DND-41 (cell line): ENCODE measurements at regions not wholly inside any gene's neighbourhood (a gene's known extent, or its start where the extent isn't known, plus 50 kb on each side); places are given as distances from the start of the nearest gene placed in this dataset.
"Not testable (repeated sequence)": the region's sequence is repeated elsewhere in the genome, so short reads cannot be mapped to it uniquely, and the experiment has no call there.

Source experiments
- CTCF ChIP-seq: IDR thresholded peaks from 2 replicates; pipeline ENCODE4 v1.5.1; 2012; ENCODE audit warnings: borderline replicate concordance, low read length, moderate library complexity, mild to moderate bottlenecking; ENCODE audit not compliant: poor library complexity, severe bottlenecking; ENCODE audit errors: extremely low read depth
- EZH2 ChIP-seq: IDR thresholded peaks from 3 replicates; pipeline ENCODE4 v1.6.1; 2012; ENCODE audit warnings: borderline replicate concordance, low read depth, mild to moderate bottlenecking, moderate library complexity, low read length, inconsistent platforms; ENCODE audit not compliant: severe bottlenecking

GRCh38 chrX:139341855-139342593, 188.5 kb upstream of the F9 start:
- TF ChIP-seq CTCF, EZH2: not testable (repeated sequence)
